HG03521 (cell line): ENCODE measurements at regions not wholly inside any gene's neighbourhood (a gene's known extent, or its start where the extent isn't known, plus 50 kb on each side); places are given as distances from the start of the nearest gene placed in this dataset.

ENCODE experiments used
- ATAC-seq: cut with Tn5 transposase; IDR thresholded peaks from one replicate; pipeline ENCODE4 v1.9.1; 2021; ENCODE audit warnings: mild to moderate bottlenecking, moderate library complexity; ENCODE audit not compliant: unreplicated experiment

DNA sequence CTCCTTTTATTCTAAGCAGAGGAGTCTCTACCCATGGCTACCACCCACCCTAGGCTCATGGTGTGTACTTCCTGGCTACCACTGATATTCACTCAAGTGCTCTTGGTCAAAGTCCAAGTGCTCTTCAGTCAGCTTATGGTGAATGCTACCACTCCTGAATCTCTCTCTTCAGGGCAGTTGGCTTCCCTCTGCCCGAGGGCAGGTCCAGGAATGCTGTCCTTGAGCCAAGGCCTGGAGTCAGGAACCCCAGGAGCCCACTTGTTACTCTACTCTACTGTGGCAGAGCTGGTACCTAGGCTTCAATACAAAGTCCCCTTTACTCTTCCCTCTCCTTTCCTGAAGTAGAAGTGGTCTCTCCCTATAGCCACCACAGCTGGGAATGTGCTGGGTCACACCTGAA, 226.0 kb downstream of the DIPK2A start:
- ATAC-seq, result no peak

GRCh38 chr3:144200004-144200403, 228.4 kb downstream of the DIPK2A start:
- ATAC-seq, result no peak

GRCh38 chr3:144200466-144200865, 228.8 kb downstream of the DIPK2A start:
- ATAC-seq, result no peak

GRCh38 chr3:144221761-144222160, 250.1 kb downstream of the DIPK2A start:
- no peak for ATAC-seq

DNA sequence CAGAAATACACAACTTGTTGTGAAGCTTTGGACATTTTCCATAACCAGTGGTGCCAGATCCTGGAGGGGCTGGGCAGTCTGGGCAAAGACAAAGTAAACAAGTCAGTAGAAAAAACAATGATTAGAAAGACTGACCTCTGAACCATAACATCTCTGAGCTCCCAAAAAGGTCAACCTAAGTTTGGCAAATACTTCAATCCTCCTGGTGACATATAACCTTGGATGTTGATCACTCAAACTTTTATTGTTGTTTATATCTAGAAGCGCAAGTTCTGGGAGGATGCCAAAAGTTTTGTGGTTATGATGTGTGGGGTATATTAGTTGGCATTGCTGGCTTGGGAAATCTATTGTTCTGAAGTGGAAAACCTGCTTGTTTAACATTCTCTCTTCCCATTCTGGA, 257.7 kb downstream of the DIPK2A start:
- ATAC-seq, result no peak

DNA sequence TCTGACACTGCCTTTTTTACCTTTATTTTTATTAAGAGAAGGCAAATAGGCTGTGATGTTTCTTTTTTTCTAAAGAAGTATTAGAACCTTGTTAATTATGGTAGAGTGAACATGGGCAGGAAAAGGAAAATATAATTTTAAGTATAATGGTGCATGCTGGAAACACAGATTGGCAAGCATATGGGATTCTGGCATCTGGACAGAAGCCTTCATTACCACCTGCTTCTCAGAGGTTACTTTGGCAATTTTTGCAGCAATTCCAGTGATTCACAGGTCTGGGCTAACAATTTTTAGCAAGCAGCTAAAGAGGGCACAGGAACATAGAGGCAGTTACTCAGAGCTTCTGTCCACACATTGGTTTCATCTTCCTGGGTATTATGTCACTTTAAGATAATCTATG, 258.3 kb downstream of the DIPK2A start:
- no peak for ATAC-seq

DNA sequence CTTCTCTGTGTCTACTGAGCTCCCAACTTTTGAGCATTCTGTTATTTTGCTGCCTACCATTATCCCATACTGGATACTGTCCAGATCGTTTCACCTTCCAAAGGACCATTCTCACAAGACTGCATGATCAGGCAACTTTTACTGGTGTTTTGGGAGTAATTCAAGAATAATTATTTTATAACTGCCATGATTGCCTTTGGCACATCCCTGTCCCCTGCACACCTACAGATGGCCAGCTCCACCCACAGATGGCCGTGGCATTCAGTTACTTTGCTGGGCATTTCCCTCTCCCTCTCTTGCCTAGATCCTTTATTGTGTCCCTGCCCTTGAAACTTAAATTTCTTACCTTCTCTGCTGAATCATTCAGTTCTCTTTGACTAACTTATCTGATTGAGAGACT, 263.9 kb downstream of the DIPK2A start:
- ATAC-seq, result no peak

DNA sequence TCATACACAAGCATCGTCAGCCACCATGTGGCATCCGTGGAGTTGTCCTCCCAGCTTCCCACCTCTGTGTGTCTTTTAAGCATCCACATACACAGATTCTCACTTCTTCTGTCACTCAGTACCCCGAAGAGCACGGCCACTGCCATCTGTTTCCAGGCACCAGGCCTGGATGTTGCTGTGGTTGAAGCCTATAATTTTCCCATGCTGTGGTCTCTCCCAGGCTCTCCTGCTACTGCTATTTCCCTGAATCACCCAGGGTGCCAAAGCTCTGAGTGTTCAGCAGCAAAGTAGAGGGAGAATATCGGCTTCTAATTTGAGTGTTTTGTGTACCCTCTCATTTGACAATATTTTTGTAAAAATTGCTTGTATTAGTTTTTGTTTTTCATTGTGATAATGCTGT, 265.7 kb downstream of the DIPK2A start:
- ATAC-seq, result no peak

DNA sequence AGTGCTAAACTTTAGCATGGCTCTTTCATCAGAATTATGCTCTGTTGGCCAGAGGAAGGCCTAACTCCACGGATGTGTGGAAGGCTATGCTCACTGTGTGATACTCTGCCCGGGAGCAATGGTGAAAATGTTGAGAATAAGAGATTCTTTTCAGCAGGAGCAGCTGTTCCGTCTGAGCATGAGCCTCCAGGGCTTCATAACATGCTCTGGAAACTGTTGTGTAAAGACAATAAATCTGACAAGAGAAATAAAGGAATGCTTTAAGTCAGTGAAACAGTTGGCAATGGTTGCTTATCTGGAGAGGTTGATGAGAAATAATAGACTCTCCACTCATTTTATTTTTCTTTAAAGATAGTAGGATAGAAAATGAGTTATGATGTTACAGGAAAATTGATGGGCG, 269.8 kb downstream of the DIPK2A start:
- ATAC-seq, result no peak

DNA sequence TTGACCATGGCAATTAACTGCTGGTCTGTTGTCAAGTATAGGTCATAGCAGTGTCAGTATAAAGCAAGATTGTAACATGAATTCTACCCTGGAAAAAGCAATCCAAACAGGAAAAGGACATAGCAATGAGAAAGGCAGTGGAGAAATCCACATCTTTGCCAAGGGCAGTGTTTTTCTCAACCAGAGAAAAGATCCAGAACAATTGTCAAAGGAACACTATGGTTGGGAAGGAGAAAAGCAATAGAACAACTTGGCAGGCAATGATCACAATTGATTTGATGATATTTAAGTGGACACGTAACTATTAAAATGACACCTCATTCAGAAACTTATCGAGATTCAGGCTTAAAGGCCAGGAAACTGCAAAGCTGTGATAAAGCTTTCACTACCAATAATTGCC, 271.1 kb downstream of the DIPK2A start:
- ATAC-seq, result no peak

- ATAC-seq, result no peak
These were observed 273.0 kb downstream of the DIPK2A start for GRCh38 chr3:144244662-144245061.

GRCh38 chr3:144252896-144253295, 281.3 kb downstream of the DIPK2A start:
- ATAC-seq, result no peak

- ATAC-seq, result no peak
These were observed 285.8 kb downstream of the DIPK2A start for GRCh38 chr3:144257381-144257780.

DNA sequence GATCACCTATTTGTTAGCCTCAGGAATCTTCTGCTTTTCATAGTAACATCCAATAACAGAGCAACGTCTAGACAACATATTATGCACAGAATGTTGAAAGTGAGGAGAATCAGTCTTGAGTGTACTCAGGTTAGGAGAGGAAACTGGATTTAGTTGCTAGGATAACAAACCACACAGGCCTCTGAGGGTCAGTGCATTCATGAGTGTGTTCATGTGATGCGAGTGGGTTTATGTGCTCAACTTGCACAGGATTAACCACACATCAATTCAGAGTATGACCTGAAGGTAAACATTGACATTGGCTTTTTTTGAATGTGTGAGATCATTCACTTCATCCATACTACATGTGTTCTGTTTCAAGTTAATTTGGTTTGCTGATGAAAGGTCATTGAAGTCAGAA, 287.6 kb downstream of the DIPK2A start:
- ATAC-seq, result no peak

DNA sequence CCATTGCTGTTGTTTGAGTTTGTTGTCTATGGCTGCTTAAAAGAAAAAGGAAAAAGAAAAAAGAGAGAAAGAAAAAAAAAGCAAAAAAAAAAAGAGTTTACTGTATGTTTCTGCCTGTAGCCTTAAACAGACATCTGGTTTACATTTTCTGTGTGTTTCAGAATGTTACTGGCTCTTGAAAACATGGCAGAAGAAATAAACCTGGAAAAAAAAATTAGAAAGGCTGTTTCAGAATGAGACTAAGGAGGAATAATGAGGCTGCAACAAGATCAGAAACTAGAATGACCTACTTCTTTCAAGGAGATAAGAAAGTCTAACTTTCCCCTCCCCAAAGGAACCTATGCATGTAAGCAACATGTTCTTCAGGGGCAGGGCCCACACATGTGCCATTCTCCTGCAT, 292.1 kb downstream of the DIPK2A start:
- ATAC-seq, result no peak

- ATAC-seq, result no peak
These were observed 292.7 kb downstream of the DIPK2A start for GRCh38 chr3:144264350-144264749.

GRCh38 chr3:144264794-144265193, 293.2 kb downstream of the DIPK2A start:
- no peak for ATAC-seq

GRCh38 chr3:144265542-144266100, 294.0 kb downstream of the DIPK2A start:
- ATAC-seq, result no peak

DNA sequence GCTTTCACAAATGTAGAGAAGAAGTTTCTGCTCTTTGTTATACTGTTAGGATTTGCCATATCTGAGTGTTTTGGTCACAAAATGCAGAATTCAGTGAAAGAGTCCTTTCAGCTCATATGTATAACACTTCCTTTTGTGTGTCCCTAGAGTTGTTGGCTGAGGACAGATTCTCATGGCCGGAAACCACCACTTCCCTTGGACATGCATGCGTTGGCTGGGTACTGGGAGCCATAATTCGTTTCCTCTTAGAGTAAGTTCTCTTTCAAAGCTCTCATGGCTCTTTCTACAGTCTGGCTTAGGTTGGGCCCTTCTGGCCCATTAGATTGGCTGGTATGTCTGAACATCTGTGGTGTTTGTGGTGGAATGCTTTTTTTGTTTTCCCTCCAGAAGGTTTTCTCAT, 298.5 kb downstream of the DIPK2A start:
- no peak for ATAC-seq

- ATAC-seq, result no peak
These were observed 301.1 kb downstream of the DIPK2A start for GRCh38 chr3:144272680-144273079.

GRCh38 chr3:144273601-144274000, 302.0 kb downstream of the DIPK2A start:
- no peak for ATAC-seq

DNA sequence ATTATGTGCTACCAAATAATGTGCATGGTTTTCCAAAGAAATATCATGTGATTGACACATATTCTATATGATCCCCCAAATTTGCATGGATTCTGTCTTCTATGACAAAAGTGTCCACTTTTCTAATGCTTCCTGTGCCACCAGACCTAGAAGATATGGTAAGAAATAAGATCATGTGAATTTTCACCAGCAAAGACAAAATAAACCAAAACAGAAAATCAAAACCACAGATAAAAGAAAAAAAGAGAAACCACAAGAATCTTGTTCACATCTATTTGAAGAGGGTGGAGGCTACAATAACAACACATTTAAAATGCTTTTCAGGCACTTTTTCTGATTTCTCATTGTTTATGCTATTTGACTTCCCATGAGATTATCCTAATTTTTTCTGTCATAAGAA, 303.4 kb downstream of the DIPK2A start:
- ATAC-seq, result no peak

- ATAC-seq, result no peak
These were observed 310.7 kb downstream of the DIPK2A start for GRCh38 chr3:144282313-144282712.
